Right lobe of liver (tissue), 6 donors: ENCODE measurements at regions not wholly inside any gene's neighbourhood (a gene's known extent, or its start where the extent isn't known, plus 50 kb on each side); places are given as distances from the start of the nearest gene placed in this dataset.
A peak's percentile ranks its signal among the peaks of the same experiment; 100 is the strongest.

Experiments used
- ATAC-seq, 4 donors: fragments of 200-7000 bp; cut with Tn5 transposase; one replicate each; pipeline ENCODE4 v1.9.1; 2020; ENCODE audit warnings: mild to moderate bottlenecking in 4 of 4, moderate library complexity in 4 of 4
- DNase-seq, 3 donors: peaks; one replicate each; pipeline ENCODE4 v3.0.0-alpha.2; 2020
- H3K27ac ChIP-seq, 3 donors: fragments of 200-600 bp; one replicate each; pipeline ENCODE4 v1.8.0; 2022
- H3K27me3 ChIP-seq, 2 donors: fragments of 200-600 bp; one replicate each; pipeline ENCODE4 v1.8.0; 2022
- H3K36me3 ChIP-seq, 4 donors: fragments of 200-600 bp; sonication (generic) in 1 of 4; one replicate each; pipeline versions ENCODE4 v1.5.1 to v1.8.0; 2017 to 2022; ENCODE audit warnings: control low read depth in 1 of 4
- H3K4me1 ChIP-seq, 4 donors: fragments of 200-600 bp; sonication (generic) in 1 of 4; one replicate each; pipeline versions ENCODE4 v1.5.1 to v1.8.0; 2017 to 2022; ENCODE audit warnings: control low read depth in 1 of 4
- H3K4me3 ChIP-seq, 3 donors: fragments of 200-600 bp; one replicate each; pipeline ENCODE4 v1.8.0; 2022
- H3K9me3 ChIP-seq, 4 donors: fragments of 200-600 bp; sonication (generic) in 1 of 4; one replicate each; pipeline versions ENCODE4 v1.5.1 to v1.8.0; 2017 to 2022; ENCODE audit warnings: control low read depth in 1 of 4
- CTCF ChIP-seq, 4 donors: fragments of 200-600 bp in 3 of 4; fragments of 450-650 bp in 1 of 4; IDR thresholded peaks; one replicate each; pipeline versions ENCODE4 v1.5.1 to v1.8.0; 2016 to 2022; ENCODE audit warnings: antibody characterized with exemption in 4 of 4, mild to moderate bottlenecking in 2 of 4
- POLR2A ChIP-seq: fragments of 450-650 bp; IDR thresholded peaks from one replicate; pipeline ENCODE4 v1.6.1; 2017; ENCODE audit warnings: antibody characterized with exemption, mild to moderate bottlenecking
- WGBS: methylation state at CpG from one replicate; pipeline ENCODE4 v1.1.6; 2018; ENCODE audit warnings: low coverage, low lambda C conversion rate; ENCODE audit not compliant: insufficient coverage; ENCODE audit errors: missing lambda C conversion rate; 5-methylcytosine and 5-hydroxymethylcytosine counted together
- intact Hi-C, 2 donors: fragments of 100-400 bp; cut with DNase I; formaldehyde crosslinking; loops; one replicate each; pipeline versions ENCODE4 v1.11.2 to v1.14.1; 2022
- donor health status: DM: no; HTN: yes; CAD: no.
- donor health status: DM: no; HTN: no; CAD: no.
- donor health status: DM: no; HTN: no; CAD: no.
- donor health status: DM: no; HTN: yes; CAD: no.
- donor health status: DM: no; HTN: yes; CAD: no.

GRCh38 chr2:4140281-4140970, 437.1 kb downstream of the DCDC2C start:
- WGBS, result 30% methylated on average over 9 of the region's 9 CpGs
- no peak overlapping the region for H3K4me3 ChIP-seq
- H3K27me3 ChIP-seq, result no peaks in the 10 kb centered on the region
- ATAC-seq (peak in 3 of 4 donors; percentile 38 to 87 (median 60)), DNase-seq (peak in 1 of 3 donors; percentile 27)
- H3K27ac ChIP-seq, result no peak overlapping the region
- TF ChIP-seq CTCF (IDR thresholded peaks at IDR 0.05) (no peak), POLR2A (no peak)
- no peaks in the 10 kb centered on the region for H3K9me3 ChIP-seq
- no peaks in the 10 kb centered on the region for H3K36me3 ChIP-seq
- peaks cover 0 to 4% (median 0%) of the 10 kb centered on the region in 4 donors for H3K4me1 ChIP-seq
- intact Hi-C loops, result no loop called here

- Histone ChIP-seq H3K36me3 (no peaks in the 10 kb centered on the region), H3K27me3 (no peaks in the 10 kb centered on the region), H3K9me3 (no peaks in the 10 kb centered on the region), H3K27ac (no peak overlapping the region), H3K4me1 (peaks cover 0 to under 1% (median 0%) of the 10 kb centered on the region in 4 donors), H3K4me3 (no peak overlapping the region)
- no peak for ATAC-seq
- TF ChIP-seq POLR2A, result no peak
- TF ChIP-seq CTCF (IDR thresholded peaks at IDR 0.05), result no peak
- no peak for DNase-seq
- intact Hi-C loops, result no loop called here
- 50% methylated on average over 1 of the region's 1 CpG for whole genome bisulfite sequencing
These were observed 441.4 kb downstream of the DCDC2C start for GRCh38 chr2:4144731-4145130.

DNA sequence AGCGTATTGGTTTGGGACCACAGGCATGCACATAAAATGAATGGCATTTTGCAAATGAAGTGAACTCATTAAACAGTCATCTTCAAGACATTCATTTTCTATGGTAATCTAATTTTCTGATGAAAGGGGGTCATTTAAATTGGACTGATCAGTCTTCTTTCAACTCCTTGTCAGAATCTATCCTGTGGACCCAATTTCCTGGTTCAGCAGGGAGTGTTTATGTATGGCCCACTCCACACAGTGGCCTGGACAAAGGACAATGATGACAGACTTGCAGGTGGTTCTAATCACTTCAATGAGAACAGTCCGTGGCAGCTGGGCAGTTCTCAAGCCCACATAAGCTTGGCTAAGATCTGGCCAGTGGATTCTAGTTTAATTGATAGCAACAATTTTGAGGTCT, 448.1 kb downstream of the DCDC2C start:
- DNase-seq (no peak), ATAC-seq (no peak)
- TF ChIP-seq POLR2A, result no peak
- TF ChIP-seq CTCF (IDR thresholded peaks at IDR 0.05), result no peak
- Histone ChIP-seq H3K4me3 (no peak overlapping the region), H3K4me1 (no peaks in the 10 kb centered on the region), H3K36me3 (no peaks in the 10 kb centered on the region), H3K27ac (no peak overlapping the region), H3K27me3 (no peaks in the 10 kb centered on the region), H3K9me3 (no peaks in the 10 kb centered on the region)
- intact Hi-C loops, result no loop called here
- 28% methylated on average over 2 of the region's 2 CpGs for WGBS

DNA sequence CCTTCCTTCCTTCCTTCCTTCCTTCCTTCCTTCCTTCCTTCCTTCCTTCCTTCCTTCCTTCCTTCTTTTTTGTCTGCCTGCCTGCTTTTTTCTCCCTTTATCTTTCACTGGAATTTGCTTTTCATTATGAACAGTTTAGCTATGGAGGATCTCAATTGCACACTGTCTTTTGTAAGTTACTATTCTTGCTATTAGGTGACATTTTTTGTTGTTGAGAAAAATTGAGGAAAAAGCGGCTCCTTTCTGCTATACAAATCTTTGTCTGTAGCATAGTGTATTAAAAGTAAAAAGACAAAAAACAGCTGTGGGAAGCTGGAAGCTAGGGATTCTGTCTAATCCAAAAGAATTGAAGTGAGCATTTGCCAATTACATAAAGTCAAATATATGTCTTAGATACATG, 448.7 kb downstream of the DCDC2C start:
- no peaks in the 10 kb centered on the region for H3K27me3 ChIP-seq
- WGBS, result 71% methylated on average over 1 of the region's 1 CpG
- no peaks in the 10 kb centered on the region for H3K4me1 ChIP-seq
- no peak overlapping the region for H3K27ac ChIP-seq
- no peaks in the 10 kb centered on the region for H3K36me3 ChIP-seq
- H3K9me3 ChIP-seq, result no peaks in the 10 kb centered on the region
- ATAC-seq, result no peak
- DNase-seq, result no peak
- intact Hi-C loops, result no loop called here
- H3K4me3 ChIP-seq, result no peak overlapping the region
- TF ChIP-seq CTCF (IDR thresholded peaks at IDR 0.05), result no peak
- no peak for TF ChIP-seq POLR2A
